ENCODE measurements at regions not wholly inside any gene's neighbourhood (a gene's known extent, or its start where the extent isn't known, plus 50 kb on each side); places are given as distances from the start of the nearest gene placed in this dataset.
A peak's percentile ranks its signal among the peaks of the same experiment; 100 is the strongest.

DNA sequence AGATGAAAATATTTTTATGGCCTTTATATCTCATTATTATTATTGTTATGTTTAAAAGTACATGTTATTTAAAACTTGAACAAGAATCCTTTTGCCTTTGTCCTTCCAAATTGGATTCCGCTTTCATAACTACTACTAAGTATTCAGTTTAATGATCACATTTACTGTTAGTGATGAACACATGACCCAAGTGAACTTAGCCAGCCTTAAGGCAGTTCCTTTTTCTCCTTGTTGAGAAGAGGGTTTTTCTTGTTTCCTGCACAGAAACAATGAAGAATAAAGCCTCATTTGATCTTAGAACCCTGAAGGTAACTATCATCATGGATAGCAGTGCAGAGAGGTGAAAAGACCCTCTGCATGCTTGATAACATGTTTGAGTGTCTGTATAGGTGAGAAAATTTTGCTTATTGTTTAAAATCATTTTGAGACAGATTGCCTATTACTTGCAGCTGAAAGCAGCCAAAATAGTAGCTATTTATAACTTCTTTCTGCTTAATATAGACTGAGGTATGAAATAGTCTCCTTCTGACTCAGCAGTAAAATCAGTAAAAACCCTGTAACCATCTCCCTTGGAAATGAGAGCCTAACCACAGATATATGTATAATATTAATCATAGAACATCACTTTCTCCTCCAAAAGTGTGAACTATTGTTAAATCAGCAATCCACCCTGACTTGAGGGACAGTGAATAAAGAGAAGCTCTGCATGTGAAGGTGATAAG, 266.2 kb downstream of the SPATA31D1 start:
- no peak for DNase-seq (ENCODE audit: low spot score)
- TF ChIP-seq, protein P1, sequence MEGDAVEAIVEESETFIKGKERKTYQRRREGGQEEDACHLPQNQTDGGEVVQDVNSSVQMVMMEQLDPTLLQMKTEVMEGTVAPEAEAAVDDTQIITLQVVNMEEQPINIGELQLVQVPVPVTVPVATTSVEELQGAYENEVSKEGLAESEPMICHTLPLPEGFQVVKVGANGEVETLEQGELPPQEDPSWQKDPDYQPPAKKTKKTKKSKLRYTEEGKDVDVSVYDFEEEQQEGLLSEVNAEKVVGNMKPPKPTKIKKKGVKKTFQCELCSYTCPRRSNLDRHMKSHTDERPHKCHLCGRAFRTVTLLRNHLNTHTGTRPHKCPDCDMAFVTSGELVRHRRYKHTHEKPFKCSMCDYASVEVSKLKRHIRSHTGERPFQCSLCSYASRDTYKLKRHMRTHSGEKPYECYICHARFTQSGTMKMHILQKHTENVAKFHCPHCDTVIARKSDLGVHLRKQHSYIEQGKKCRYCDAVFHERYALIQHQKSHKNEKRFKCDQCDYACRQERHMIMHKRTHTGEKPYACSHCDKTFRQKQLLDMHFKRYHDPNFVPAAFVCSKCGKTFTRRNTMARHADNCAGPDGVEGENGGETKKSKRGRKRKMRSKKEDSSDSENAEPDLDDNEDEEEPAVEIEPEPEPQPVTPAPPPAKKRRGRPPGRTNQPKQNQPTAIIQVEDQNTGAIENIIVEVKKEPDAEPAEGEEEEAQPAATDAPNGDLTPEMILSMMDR (IDR thresholded peaks at IDR 0.05; ENCODE audit: poor library complexity, severe bottlenecking) = no peak
- no peaks in the 10 kb centered on the region for H3K27me3 ChIP-seq (ENCODE audit: insufficient read depth, poor library complexity, severe bottlenecking)
- H3K36me3 ChIP-seq (ENCODE audit: low read depth) = no peaks in the 10 kb centered on the region
- H3K27ac ChIP-seq (ENCODE audit: poor library complexity, severe bottlenecking) = no peak overlapping the region
- no peaks in the 10 kb centered on the region for H3K9me3 ChIP-seq (ENCODE audit: severe bottlenecking)
- no peak overlapping the region for H3K4me3 ChIP-seq (ENCODE audit: severe bottlenecking)
- no peak for ATAC-seq (ENCODE audit: low read depth)
- H3K4me1 ChIP-seq (ENCODE audit: insufficient read depth, poor library complexity, severe bottlenecking) = no peaks in the 10 kb centered on the region

DNA sequence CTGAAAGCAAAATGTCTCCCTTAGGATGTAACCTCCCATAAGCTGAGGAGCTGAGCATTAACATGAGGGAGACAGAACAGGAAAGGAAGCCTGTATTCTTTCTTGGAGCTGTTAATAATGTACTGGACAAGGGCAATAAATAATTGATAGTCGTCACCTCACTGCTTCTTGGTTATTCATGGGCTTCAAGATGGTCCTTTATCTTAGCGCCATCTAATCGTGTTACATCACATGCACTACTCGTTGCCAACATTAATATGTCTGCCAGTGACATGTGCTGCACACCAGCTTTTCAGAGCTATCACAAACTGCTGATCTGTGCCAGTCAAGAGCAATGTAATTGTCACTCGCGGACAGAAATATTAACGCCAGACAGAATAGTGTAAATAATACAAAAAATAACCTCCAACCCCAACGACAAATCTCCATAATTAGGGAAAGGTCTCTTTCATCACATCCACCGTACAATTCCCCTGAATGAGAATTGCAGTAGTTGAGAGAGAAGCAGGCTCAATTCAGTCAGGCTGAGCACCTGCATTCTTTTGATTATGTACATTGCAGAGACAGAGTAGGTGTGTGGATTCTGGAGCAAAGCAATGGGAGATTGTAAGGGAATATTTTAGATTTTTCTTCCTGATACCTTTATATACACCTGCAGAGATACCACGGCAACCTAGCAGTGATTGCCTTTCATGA, 267.1 kb downstream of the SPATA31D1 start:
- H3K27ac ChIP-seq (ENCODE audit: poor library complexity, severe bottlenecking) = no peak overlapping the region
- no peaks in the 10 kb centered on the region for H3K36me3 ChIP-seq (ENCODE audit: low read depth)
- H3K4me3 ChIP-seq (ENCODE audit: severe bottlenecking) = no peak overlapping the region
- H3K4me1 ChIP-seq (ENCODE audit: insufficient read depth, poor library complexity, severe bottlenecking) = no peaks in the 10 kb centered on the region
- H3K9me3 ChIP-seq (ENCODE audit: severe bottlenecking) = no peaks in the 10 kb centered on the region
- TF ChIP-seq, protein P1 (IDR thresholded peaks at IDR 0.05; ENCODE audit: poor library complexity, severe bottlenecking) = no peak
- no peaks in the 10 kb centered on the region for H3K27me3 ChIP-seq (ENCODE audit: insufficient read depth, poor library complexity, severe bottlenecking)
- DNase-seq (ENCODE audit: low spot score) (no peak), ATAC-seq (ENCODE audit: low read depth) (no peak)

DNA sequence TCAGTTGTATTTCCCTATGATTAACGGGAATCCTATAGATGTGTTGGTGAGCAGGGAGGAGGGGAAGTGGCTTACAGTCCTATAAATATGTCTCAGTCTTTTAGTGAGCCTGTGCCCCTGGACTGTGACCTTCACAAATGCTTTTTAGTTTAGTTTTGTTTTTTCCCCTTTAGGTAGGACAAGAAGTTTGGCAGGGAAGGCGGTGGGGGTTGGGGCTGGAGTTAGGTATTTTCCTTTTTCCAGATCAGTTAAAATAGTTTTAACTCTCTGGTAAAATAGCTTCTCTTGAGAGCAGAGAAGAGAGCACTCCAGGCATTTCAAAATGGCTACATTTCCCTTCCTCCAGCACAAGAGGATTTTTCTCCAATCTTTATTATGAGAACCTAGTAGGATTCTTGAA, 272.1 kb downstream of the SPATA31D1 start:
- no peak overlapping the region for H3K4me3 ChIP-seq (ENCODE audit: severe bottlenecking)
- no peaks in the 10 kb centered on the region for H3K4me1 ChIP-seq (ENCODE audit: insufficient read depth, poor library complexity, severe bottlenecking)
- no peaks in the 10 kb centered on the region for H3K9me3 ChIP-seq (ENCODE audit: severe bottlenecking)
- H3K27me3 ChIP-seq (ENCODE audit: insufficient read depth, poor library complexity, severe bottlenecking) = no peaks in the 10 kb centered on the region
- DNase-seq (ENCODE audit: low spot score) (no peak), ATAC-seq (ENCODE audit: low read depth) (no peak)
- TF ChIP-seq, protein P1 (IDR thresholded peaks at IDR 0.05; ENCODE audit: poor library complexity, severe bottlenecking) = no peak
- no peaks in the 10 kb centered on the region for H3K36me3 ChIP-seq (ENCODE audit: low read depth)
- H3K27ac ChIP-seq (ENCODE audit: poor library complexity, severe bottlenecking) = no peak overlapping the region

DNA sequence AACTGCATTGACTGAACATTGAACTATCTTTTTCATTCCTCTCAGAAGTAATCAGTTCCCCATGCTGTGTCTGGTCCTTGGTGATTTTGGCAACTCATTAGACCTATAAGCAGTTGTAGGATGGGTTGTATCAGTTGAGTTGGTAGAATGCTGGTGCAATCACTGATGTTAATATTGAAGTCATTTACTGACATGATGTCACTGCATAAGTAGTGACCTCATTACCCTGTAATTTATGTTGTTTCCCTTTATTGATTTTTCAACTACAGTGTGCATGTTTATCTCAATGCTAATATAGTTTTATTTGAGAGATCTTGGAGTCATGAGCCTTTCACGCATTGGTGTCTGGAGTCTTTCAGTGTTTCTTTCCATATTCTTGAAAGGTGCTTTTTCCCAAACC, 275.0 kb downstream of the SPATA31D1 start:
- DNase-seq (ENCODE audit: low spot score) (no peak), ATAC-seq (ENCODE audit: low read depth) (no peak)
- no peak overlapping the region for H3K27ac ChIP-seq (ENCODE audit: poor library complexity, severe bottlenecking)
- H3K4me3 ChIP-seq (ENCODE audit: severe bottlenecking) = no peak overlapping the region
- H3K9me3 ChIP-seq (ENCODE audit: severe bottlenecking) = no peaks in the 10 kb centered on the region
- H3K36me3 ChIP-seq (ENCODE audit: low read depth) = no peaks in the 10 kb centered on the region
- TF ChIP-seq, protein P1 (IDR thresholded peaks at IDR 0.05; ENCODE audit: poor library complexity, severe bottlenecking) = no peak
- no peaks in the 10 kb centered on the region for H3K4me1 ChIP-seq (ENCODE audit: insufficient read depth, poor library complexity, severe bottlenecking)
- H3K27me3 ChIP-seq (ENCODE audit: insufficient read depth, poor library complexity, severe bottlenecking) = no peaks in the 10 kb centered on the region

DNA sequence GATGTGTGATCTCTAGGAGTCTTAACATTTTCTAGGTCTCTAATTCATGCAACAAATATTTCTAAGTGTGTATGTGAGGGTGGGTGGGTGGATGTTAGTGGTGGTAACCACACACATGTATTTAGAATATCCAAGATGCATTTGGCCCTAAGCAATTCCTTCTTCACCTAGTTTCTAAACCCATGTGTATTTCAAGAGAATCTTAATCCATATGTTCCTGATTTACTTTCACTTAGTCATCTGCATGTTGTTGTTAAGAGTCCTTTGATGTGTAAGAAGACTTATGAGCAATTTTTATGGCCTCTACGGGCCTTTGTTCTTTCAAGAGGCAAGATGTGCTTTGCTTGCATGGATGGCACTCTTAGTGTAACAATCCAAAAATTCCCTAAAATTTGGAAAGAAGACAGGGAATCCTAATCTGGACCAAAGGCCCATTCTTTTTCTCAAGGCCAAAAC, 282.6 kb downstream of the SPATA31D1 start:
- DNase-seq (ENCODE audit: low spot score) = no peak
- peak; percentile 42; the same call in 2 of the 3 replicates for ATAC-seq (ENCODE audit: low read depth)
- no peak overlapping the region for H3K27ac ChIP-seq (ENCODE audit: poor library complexity, severe bottlenecking)
- no peaks in the 10 kb centered on the region for H3K4me1 ChIP-seq (ENCODE audit: insufficient read depth, poor library complexity, severe bottlenecking)
- no peak overlapping the region for H3K4me3 ChIP-seq (ENCODE audit: severe bottlenecking)
- TF ChIP-seq, protein P1 (IDR thresholded peaks at IDR 0.05; ENCODE audit: poor library complexity, severe bottlenecking) = no peak
- H3K36me3 ChIP-seq (ENCODE audit: low read depth) = no peaks in the 10 kb centered on the region
- H3K27me3 ChIP-seq (ENCODE audit: insufficient read depth, poor library complexity, severe bottlenecking) = no peaks in the 10 kb centered on the region
- H3K9me3 ChIP-seq (ENCODE audit: severe bottlenecking) = no peaks in the 10 kb centered on the region

Measured in RWPE2 (cell line).